ENCODE measurements at regions not wholly inside any gene's neighbourhood (a gene's known extent, or its start where the extent isn't known, plus 50 kb on each side); places are given as distances from the start of the nearest gene placed in this dataset.

DNA sequence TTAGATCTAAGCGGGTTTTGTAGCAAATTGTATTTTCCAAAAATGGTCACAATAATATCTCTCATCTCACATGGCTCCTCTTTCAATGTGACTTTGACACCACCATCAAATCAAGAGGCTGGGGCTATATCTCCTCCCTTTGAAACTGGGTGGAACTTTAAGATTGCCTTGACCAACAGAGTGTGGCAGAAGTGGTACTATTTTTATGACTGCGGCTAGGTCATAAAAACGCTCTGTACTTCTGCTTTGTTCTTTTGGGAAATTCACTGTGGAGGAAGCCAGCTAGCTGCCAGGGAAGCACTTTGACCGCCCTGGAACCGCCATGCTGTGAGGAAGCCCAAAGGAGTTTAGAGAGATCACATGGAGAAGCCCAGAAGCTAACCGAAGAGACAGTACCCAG lies 50.7 kb upstream of the ACOT11 start:
- DNase-seq (ENCODE audit: low spot score) = no peak

DNA sequence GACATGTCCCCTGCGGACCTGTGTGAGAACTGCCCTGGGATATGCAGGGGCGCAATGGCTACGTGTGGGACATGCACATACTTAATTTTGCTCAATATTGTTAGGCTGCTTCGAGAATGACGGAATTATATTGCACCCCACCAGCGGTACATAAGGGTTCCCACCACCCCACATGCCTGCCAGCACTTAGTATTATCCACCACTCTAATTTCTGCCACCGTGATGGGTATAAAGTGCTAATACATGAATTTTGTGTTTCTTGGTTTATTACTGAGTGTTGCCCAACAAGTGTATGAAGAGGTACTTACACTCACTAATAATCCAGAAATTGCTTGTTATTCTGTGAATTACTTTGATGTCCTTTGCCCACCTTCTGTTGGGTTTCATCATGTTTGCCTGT lies 52.1 kb upstream of the ACOT11 start:
- no peak for DNase-seq (ENCODE audit: low spot score)

DNA sequence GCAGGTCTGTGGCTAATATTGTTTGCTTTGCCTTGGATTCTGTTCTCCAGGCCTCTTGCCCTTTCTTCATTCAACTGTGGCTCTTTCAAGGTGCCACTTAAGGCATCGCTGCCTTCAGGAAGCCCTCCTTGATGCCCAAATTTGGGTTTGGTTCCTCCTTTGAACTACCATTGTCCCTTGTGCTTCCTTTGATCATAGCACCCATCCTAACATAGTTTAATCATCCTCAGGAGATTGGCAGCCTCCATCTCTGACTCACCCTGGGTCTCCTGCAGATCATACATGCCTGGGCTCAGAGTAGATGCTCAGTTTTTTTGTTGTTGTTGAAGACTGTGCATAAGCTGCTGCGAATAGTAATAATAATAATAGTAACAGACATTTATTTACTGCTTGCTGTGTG lies 54.4 kb upstream of the ACOT11 start:
- DNase-seq (ENCODE audit: low spot score) = no peak

DNA sequence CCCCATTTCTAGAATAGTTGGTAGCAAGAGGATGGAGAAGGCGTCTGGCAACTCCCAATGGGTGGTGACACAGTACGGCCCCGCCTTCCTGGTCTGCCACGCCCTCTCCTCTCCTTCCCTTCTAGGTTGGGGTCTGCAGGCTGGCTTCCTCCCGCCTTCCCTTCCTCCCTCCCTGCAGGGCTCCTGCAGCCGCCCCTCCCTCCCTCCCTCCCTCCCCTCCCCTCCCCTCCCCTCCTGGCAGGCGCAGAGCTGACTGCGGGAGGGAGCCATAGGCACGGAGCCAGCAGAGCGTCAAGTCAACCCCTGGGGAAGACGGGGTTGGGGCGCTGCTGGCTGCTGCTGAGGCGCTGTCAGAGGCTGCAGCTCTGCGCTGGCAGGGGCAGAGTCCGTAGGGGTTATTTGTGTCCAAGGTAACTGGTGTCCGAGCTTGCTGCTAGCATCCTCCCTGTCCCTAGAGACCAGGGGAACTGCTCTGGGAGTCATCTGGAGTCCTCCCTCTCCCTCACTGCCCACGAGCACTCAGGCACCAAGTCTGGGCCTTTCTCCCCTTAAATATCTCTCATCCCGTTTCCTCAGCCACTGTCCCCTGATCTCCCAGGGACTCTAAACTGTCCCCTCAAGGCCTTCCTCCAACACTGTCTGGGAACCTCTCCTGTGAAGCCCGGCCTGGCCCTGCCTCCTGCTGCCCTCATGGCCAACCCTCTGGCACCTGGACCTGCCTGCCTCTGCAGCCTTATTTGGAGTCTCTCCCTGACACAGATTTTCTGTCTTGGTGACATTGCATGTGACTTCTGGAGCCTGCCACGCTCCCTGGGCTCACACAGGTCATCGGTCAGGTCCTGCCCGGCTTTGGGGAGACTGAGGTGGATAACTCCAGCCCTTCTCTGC lies 57.4 kb upstream of the ACOT11 start:
- DNase-seq (ENCODE audit: low spot score) = peak; percentile 42

DNA sequence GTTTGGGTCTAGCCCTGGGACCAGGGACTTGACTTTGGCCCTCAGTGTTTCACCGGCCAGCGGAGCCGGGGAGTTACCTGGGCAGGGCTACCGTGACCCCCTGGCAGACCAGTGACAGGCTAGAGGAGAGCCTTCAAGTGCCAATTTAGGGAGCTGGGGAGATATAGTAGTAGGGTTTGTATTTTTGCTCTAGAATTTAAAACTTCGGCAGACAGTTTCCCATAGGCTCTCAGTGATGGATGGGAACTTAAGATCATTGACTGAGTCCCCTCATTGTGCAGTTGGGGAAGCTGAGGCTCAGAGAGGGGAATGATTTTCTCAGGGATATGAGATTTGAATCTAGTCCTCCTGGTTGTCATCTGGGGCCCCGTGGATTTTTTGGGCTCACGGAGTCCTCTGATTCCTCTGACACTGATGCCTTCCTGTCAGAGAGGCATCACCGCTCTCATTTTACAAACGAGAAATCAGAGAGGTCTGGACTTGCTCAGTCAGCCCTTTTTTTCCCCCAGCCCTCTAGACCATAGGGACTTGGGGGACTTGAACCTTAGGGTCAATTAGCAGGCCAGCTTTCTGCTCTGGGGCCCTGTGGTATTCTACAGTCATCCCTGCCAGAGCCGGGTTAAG lies 58.3 kb upstream of the ACOT11 start:
- DNase-seq (ENCODE audit: low spot score) = no peak

DNA sequence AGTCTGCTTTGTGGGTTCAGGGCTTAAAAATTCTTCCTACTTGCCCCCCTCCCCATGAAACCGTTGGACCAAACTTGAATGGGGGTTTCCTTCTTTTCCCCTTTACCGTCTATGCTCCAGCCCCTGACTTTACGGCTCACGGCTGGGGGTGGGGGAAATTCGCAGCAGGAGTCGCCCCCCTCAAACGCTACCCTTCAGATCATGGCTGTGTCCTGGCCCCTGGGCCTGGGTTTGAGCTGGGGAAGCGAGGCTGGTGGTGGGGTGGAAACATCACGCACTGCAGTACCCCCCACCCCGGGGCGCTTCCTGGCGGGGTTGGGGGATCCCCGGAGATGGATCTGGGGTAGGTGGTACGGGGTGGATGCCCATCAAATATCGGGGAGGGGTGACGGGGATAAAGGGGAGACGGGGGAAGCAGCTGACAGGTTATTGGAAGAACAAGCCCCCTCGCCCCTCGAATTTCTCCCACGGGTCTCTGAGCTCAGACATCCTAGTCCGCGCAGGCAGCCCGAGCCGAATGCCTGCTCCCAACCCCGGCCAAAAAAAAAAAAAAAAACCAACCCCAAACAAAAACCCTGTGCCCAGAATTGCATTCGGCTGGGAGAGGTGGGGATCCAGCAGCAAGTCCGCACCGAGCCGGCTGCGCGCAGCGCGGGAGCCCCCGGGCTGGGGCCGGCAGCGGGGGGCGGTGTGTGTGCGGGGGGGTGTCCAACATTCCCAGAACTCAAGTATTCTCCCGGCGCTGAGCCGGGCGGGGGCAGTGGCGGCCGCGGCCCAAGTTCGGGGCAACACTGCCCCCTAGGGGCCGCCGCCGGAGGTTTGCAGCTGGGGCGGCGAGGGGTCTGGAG lies 59.0 kb upstream of the ACOT11 start:
- peak; percentile 90 for DNase-seq (ENCODE audit: low spot score)

DNA sequence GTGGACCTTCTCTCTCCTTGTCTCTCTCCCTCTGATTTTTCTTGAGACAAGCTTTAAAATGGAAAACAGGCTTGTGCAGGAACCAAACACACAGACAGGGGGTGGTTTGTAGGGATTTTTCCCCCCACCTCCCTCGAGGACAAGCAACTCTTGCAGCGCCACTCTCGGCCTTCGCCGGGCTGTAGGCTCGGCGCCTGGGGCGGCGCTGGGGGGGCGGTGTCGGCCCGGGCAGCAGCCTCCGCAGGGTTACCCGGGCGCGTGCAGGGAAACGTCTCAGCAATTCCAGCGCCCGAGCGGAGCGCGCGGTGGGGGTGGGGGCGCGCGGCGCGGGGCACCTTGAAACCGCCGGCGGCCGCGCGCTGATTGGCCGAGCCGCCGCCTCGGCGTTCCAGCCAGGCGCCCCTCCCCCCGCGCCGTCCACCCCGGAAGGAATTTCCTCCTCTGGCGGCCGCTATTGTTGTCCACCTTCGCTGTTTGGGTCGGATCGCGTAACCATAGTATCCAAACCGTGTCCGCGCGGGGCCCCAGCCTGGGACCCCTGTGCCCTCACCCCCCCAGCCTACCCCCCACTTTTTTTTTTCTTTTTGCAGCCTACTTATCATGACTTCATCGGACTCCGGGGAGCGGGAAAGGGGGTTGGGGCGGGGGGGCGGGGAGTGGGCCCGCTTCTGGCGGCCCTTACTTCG lies 59.8 kb upstream of the ACOT11 start:
- DNase-seq (ENCODE audit: low spot score) = peak; percentile 95

DNA sequence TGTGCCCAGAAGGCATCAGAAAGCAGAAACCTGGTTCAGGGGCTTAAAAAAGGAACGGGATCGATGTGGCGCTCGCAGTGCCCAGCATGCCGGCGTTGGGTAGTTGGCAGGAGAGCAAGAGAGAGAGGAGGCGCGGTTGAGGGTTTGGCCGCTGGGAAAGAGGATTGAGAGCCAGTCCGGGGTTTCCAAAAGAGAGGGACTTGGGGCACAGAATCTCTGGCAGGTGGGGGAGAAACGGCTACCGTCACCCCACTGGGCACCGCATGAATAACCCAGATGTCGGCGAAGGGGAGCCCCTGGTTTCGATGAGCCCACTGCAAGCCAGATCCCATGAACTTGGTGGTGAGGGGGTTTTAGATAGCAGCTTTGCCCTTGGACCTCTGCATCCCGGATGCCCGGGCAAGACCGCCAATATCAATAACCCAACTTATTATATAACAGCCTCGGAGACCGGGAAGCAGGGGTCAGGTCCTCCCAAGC lies 60.4 kb upstream of the ACOT11 start:
- peak; percentile 60 for DNase-seq (ENCODE audit: low spot score)

DNA sequence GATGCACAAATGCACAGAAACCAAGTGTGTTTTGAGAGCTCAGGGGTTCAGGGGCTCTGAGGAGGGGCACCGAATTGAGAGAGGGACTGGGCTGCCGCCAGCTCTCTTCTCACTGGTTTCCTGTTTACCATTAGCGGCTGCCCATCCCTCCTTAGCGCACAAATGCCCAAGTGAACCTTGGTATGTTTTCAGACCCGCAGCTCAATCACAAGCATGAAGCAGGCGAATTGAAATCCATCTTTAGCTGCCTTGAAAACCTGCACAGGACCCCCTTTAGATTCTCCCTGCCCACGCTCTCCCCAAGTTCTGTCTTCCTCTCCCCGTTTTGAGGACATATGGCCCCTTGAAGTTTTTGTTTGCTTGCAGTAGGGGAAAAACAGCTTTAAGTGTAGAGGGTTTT lies 61.1 kb upstream of the ACOT11 start:
- DNase-seq (ENCODE audit: low spot score) = no peak

DNA sequence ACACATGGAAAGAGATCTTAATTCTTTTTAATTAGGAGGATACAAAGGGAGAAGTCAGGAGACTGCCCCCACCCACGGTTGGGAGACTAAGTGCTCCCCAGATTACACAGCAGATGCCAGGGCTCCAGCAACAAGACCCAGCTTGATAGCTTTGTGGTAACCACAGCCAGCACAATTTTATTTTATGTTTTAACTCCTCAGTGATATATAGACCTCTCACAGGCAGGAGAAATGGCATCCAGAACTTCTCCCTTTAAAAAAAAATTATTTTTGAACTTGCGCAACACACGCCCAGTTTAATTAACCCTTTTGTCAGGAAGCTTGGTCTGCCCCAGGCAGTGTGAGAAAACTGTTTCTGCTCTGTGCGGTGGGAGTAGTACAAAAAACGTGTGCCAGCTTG lies 62.6 kb upstream of the ACOT11 start:
- peak; percentile 82 for DNase-seq (ENCODE audit: low spot score)

DNA sequence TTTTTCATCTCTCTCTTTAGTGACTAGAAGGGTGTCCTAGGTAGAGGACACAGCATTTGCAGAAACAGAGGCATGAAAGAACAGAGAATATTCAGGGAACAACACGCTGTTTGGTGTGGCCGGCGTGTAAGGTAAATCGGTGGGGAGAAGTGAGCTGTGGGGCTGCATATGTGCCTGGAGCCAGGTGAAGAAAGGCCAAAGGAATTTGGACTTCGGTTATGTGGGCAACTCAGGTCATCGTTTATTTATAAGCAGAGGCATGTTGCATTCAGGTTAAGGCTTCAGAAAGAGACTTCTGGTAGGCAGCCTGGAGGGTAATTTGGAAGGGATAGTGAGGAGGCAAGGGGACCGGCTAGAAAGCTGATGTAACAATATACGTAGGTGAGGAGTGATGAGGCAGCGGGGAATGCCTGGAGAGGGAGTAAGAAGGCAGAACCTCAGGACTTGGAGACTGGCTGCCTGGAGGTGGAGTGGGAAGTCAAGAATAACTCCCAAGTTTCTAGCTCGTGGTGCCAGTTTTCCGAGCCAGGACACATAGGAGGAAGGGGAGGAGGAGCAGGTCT lies 64.1 kb upstream of the ACOT11 start:
- DNase-seq (ENCODE audit: low spot score) = no peak

DNA sequence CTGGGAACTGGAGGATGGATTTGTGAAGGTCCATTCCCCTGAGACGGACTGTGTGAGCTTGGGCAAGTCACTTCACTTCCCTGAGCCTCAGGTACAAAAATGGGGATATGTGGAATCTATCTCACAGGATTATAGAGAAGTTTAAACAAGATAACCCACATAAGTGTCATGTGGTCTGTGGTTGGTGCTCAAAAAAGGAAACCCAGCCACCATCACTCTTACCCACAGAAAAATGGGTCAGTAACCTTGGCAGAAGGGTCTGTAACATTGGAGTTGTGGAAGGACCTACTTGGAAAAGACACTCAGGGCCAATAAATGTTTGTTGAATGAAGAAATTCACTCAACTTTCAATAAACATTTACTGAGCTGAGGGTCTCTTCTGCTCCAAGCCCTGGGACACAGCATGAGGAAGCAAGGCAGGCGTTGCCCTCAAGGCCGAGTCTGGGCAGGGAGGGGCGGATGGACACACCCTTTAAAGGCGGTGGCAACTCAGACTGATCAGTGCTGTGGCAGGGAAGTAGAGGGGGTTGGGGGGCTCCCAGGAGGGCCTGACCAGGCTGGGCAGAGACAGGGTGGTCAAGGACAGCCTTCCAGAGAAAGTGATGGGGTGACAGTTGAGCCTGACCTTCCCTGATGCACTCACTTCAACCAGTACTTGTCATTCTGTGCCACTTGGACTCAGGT lies 66.7 kb upstream of the ACOT11 start:
- DNase-seq (ENCODE audit: low spot score) = no peak

DNA sequence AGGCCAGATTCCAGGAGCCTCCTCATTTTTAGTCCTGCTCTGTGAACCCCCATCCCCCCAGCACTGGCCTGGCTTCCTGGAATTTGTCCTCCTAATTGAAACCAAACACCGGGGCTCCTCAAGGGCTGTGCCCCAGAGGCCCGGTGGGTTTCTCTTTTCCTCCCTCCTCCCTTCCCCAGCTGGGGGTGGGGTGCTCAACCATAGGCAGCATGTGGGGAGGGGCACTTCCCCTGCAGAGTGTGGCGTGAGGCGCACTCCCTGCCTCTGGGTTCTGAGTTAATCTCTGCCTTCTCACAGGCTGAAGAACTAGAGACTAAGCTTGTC lies 67.5 kb upstream of the ACOT11 start:
- DNase-seq (ENCODE audit: low spot score) = peak; percentile 88

DNA sequence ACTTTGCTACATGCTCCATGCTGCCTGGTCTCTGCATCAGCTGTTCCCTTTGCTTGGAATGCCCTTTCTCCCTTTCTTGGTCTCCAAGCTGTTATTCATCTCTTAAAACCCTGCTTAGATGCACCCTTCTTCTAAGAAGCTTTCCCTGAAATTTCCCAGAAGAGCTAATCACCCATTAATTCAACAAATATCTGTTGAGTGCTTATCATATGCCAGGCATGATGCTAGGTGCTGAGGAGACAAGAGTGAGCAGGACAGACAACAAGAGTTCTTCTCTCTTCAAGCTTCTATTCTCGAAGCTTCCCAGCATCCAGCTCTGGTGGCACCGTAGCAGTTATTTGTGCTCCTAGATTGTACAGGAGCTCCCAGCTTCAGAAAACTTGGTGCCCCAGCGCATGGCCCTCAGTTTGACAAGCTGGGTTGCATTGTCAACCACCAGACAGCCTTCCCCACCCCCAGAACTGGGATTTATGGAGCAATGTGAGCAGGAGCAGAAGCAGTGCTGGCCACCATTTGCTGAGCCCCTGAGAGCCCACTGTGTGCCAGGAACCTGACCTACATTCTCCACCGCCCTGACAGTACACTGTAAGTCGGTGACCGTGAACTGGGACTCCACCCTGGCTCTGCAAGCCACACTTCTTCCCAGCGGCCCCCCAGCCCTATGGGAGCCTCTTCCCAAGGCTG lies 68.0 kb upstream of the ACOT11 start:
- no peak for DNase-seq (ENCODE audit: low spot score)

DNA sequence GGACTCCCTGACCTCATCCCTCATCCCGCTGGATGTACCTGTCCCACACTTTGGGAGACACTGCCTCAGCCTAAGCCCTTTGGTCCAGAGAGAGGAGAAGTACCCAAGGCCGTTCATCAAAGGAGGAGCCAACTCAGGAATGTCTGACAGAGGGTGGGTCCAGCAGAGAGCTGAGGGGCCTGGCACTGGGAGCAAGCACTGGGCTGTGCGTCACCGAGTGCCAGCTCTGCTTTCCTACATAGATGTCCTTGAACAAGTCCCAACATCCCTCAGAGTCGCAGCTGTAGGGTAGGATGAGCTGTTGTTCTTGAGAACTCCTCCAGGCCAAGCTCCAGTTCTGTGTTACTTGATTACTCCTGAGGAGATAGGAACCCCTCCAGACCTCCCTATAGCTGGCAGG lies 68.8 kb upstream of the ACOT11 start:
- DNase-seq (ENCODE audit: low spot score) = no peak

DNA sequence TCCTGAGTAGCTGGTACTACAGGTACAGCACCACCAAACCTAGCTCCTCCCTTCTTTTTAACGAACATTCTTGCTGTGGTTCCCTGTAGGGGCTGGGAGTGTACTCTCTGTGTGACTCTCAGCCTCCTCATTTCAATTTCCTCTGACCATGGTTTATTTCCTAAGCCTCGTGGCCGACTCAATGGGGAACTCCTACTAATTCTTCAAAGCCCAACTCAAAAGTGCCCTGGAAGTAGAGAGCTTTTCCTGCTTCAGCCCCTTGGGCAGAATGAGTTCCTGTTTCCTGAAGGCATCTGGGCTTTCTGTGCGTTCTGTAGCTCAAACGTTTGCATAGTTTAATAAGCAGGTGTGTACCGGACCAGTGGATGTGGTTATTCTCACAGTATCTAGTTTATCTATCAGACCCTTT lies 70.9 kb upstream of the ACOT11 start:
- DNase-seq (ENCODE audit: low spot score) = no peak

DNA sequence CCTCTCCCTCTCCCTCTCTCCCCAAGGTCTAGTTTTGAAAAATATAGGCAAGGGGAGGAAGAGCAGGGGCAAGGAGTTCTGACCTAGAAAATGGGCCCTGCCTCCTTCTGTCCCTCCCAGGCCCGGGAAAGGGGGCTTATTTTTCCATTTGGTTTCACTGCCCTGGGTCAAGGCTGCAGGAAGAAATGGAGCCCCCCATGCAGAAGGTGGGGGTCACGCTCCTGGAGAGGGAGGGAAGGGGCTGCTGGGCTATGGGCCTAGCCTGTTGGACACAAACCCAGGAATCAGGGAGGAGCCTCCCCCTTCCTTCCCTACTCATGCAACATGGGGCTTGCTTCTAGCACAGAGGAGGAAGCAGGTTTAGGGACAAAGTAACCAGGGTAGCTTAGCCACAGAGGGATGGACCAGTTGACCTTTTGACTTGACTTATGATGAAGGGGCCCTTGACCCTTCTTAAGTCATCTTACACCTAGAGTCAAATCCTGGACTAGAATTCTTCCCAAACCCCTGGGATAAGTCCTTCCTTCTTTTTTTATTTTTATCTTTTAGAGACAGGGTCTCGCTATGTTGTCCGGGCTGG lies 70.4 kb upstream of the SSBP3 start:
- peak; percentile 39 for DNase-seq (ENCODE audit: low spot score)

DNA sequence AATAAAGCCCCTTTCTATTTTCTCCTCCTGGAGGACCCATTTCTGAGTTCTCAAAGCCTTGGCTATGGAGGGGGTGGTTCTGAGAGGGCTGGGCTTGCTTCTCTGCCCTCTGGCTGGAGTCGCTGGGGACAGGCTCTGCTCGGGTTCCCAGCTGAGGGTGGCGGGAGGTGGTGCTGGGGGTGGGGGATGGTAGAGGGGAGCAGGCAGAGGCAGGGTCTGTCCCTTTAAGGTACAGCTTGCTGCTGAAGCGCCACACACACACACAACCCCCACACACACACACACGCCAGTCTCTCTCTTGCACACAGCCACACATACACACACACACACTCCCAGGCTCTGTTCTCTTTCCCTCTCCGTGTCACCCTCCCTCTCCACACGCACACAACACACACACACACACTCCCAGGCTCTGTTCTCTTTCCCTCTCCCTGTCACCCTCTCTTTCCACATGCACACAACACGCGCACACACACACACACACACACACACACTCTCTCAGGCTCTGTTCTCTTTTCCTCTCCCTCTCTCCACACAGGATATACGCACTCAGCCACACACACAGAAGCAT lies 69.8 kb upstream of the SSBP3 start:
- peak; percentile 91 for DNase-seq (ENCODE audit: low spot score)

DNA sequence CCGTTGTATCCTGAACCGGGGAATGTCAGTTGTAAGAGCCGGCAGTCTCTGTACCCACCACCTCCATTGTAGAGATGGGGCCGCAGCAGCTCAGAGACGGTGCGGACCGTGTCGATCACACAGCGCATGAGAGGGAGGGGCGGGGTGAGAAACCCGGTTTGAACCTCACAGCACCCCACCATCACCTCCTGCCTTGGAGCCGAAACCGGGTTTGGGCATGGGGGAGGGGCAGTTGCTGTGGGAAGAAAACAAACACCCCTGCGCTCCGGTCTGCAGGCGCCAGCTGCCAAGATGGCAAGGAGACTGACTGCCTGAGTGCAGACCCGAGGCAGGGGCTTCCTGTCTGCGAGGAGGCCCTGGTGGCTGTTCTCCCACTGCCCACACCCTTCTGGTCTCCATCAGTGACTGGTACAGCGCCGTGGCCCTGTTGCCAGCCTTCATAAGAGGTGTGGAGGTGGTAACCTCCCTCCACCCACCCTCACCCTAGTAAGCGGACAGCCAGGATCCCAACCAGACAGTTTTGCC lies 69.2 kb upstream of the SSBP3 start:
- DNase-seq (ENCODE audit: low spot score) = peak; percentile 52
